GM18873 (cell line): ENCODE measurements at regions not wholly inside any gene's neighbourhood (a gene's known extent, or its start where the extent isn't known, plus 50 kb on each side); places are given as distances from the start of the nearest gene placed in this dataset.

Experiments
- ATAC-seq: cut with Tn5 transposase; IDR thresholded peaks from one replicate; pipeline ENCODE4 v1.9.1; 2021; ENCODE audit warnings: mild to moderate bottlenecking, moderate library complexity, moderate number of reproducible peaks; ENCODE audit not compliant: unreplicated experiment, low FRiP score

DNA sequence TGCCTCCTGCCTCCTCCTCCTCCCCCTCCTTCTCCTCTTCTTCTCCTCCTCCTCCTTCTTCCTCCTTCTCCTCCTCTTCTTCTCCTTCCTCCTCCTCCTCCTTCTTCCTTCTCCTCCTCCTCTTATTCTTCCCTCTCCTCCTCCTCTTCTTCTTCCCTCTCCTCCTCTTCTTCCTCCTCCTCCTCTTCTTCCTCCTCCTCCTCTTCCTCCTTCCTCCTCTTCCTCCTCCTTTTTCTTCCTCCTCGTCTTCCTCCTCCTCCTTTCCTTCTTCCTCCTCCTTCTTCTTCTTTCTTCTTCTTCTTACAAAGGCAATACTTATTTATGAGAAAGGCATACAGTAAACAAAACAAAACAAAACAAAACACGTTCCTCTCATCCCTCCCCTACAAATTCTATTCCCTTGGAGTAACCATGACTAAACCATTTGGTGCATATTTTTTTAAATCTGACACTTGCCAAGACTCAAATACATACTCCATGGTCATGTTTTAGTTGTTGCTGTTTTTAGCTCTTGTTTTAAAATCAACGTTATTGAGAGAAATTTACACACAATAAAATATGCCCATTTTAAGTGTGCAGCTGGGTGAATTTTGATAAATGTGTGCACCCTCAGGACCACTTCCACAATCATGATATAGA lies 135.6 kb downstream of the FOXD1 start:
- no peak for ATAC-seq

DNA sequence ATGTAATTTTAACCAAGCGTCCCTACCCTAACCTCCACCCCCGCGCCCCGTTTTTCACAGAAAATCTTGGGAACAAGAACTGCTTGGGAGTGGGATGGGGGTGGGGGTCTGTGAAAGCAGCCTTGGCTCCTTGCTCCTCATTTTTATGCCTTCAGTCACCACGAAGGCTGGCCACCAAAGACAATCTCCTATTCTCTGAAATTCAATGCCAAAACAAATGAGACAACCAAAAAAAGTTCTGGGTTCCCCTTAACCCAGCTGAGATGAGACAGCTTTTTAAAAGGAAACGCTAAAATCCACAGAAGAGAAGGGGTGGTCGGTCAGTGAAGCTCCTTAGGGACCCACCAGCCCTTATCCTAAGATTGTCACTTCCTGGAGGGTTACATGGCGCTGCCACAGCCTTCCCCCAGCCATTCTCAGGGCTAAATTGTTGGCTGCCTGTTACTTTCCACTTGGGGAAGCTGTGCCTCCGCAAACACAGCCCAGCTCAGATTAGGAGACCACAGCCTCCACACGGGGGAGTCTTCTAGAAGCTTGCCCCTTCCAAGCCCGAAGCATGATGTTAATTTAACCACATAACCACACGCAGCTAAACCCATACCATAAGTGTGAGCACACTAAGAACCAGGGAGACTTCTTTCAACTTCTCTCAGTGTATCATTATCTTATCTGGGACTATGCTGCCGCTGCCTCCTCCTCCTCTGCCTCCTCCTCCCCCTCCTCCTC lies 136.3 kb downstream of the FOXD1 start:
- no peak for ATAC-seq

DNA sequence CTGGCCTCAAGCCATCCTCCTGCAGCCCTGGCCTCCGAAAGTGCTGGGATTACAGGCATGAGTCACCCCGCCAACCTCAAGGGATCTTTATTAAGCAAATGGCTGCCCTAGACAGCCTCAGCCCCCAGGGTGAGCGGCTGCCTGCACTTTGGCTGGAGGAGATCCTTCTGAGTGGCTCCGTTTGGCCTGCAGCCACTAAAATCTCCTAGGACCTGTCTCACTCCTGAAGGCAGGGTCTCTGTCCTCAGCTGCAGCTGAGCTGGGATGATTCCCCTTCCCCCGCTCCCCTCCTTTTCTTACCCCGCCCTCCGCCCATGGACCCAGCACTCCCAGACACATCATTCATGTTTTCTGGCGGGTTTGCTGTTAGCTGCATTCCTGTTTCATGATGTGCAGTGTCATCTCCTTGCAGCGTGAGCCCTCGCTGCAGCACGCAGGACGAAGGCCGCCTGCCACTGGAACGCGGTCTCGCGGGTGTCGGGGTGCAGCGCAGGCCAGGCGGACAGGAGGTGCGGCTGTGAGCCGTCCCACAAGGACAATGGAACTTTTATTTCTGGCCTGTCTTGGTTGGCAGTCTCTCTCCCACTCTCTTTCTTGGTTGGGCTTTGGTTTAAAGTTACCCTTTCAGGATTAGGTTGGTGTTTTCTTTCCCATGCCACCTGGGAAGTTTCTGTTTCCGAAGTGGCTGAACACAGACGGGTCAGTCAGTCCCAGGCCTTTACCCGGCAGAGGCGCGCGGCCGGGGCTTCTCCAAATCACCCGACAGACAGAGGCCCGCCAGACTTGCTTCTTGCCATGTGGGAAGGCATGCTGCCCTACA lies 137.1 kb downstream of the FOXD1 start:
- no peak for ATAC-seq

DNA sequence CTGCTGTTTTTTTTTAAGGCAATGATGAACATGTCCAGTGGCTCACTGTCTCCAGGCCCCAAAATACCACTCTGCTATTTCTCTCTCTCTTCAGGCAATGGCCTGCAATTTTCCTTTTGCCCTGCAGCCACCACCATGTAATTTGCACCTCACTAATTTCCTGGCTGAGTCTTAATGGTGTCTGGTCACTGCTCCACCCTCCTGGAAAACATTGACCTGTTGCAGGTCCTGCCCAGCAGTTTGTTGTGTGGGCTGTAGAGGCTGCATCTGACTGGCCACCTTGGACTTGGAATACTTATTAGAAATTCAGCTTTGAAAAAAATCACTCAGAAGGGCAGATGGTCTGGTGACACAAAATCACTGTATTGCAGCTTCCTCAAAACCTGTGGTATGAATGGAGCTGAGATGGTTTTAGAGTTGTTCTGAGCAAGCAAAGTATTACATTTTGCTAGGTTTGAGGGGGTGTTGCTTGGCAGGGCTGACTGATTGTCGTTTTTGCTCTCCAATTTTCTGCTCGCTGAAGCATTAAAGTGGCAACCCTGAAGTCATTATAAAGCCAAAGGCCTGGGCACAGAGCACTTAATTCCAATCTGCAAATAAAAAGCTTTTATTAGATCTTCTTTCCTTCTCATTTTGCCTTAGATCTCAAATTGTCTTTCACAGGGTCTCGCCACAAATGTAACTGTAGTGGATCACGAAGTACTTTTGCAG lies 134.8 kb downstream of the TMEM174 start:
- no peak for ATAC-seq

DNA sequence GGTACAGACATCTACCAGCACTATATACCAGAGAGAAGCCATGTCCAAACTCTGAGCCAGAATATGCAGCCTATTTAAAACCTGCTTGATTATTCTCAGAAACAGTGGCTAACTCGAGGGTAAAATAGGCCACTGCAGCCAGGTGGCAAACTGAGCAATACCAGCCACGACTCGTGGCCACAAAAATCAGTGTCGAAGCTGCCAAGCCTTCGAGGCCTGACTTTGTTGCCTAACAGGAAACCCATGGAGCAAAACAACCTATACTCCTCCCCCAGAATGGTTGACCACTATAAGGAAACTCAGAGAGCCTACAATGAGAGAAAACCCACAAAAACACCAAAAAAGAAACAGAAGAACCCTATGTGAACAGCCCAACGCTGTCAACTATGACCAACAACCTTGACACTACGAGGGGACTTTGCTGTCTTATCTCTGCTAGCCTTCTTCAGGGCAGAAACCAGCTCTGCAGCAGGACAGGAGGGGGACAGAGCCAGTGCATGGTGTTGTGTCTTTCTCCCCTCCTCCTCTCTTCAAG lies 133.8 kb downstream of the TMEM174 start:
- no peak for ATAC-seq

GRCh38 chr5:73306078-73306719 lies 133.2 kb downstream of the TMEM174 start:
- no peak for ATAC-seq

DNA sequence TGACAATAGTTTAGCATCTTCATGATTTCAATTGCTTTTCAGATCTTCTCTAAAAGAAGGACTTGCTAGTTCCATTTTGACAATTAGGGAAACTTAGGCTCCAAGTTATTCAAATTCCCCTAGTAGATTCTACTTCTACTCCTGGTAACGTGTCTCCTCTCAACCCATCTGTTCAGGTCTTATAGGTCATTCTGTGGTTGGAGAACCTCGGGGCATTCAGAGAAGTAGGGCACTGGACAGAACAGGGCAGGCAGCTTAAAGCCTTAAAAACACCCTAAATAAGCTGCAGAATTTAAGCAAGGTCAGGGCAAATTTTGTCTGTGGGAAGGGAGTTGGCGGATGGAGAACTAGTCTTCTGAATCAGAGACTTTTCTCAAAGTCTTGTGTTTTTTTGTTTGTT lies 132.4 kb downstream of the TMEM174 start:
- no peak for ATAC-seq

GRCh38 chr5:73304381-73304780 lies 131.4 kb downstream of the TMEM174 start:
- ATAC-seq: no peak

DNA sequence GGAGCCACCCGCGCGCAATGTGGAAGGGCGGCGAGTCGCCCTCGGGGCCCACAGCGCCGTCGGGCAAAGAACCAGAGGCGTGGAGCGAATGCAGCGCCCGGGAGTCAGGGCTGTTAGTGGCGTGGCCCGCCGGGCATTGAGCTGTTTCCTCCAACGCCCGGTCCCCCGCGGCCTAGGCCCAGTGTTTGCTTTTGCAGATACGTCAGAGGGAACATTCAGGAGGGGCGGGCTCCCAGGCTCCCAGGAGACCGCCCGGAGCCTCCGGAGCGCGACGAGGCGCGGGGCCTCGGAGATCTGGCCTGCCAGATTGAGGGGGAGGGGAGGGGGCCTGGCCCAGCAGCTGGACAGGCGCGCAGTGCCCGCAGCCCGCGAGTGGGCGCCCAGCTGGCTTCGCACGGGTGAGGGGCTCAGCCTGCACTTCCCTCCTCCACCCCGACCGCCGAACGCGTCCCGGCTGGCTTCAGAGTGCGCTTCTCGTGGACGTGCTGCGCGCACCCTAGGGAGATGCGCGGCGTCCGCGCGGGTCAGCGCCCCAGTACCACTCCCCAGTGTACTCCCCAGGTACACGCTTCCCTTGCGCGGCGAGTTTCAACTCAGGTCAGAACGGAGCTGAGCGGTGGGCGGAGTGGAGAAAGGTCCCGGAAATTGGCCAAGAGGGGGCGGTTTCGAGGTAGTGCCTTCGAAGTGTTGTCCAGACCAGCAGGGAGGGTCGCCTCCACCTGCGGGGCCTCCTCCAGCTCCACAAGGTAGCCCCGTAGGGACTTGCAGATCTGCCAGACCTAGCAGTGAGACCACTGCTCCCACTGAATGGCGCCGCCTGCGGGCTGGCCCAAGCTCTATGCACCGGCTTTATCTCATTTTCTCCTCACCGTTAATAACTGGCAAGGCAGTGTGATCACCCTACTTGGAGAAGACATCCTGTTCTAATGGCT lies 130.4 kb downstream of the TMEM174 start:
- ATAC-seq: no peak

GRCh38 chr5:73302797-73303147 lies 129.8 kb downstream of the TMEM174 start:
- ATAC-seq: no peak

- ATAC-seq: no peak
Measured at GRCh38 chr5:73301208-73301901, 128.4 kb downstream of the TMEM174 start.

GRCh38 chr5:73300337-73301207 lies 127.6 kb downstream of the TMEM174 start:
- ATAC-seq: no peak

- ATAC-seq: no peak
Measured at GRCh38 chr5:73299665-73300336, 126.8 kb downstream of the TMEM174 start.

GRCh38 chr5:73298772-73299630 lies 126.0 kb downstream of the TMEM174 start:
- no peak for ATAC-seq

DNA sequence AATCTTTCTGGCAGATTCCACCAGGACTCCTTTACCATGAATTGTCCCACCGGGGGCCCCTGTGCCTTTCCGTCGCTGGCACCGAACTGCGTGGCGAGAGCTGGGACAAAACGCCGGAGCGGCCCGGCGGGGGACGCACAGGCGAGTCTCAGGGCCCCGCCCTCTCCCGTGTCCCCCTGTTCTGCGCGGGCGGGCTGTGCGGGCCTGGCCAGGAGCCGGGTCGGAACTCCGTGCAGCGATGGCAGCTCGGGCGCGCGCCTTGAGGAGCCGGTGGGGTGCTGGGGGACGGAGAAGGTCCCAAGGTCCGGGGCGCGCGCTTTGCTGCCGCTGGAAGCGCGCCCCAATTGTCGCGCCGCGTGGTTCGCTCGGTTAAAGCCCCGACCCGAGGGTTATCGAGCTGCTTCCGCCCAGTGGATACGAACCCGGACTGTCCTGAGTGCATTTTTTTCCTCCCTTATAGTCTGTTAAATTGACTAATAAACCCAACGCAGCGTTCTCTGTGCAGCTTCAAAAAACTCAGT lies 125.3 kb downstream of the TMEM174 start:
- no peak for ATAC-seq

DNA sequence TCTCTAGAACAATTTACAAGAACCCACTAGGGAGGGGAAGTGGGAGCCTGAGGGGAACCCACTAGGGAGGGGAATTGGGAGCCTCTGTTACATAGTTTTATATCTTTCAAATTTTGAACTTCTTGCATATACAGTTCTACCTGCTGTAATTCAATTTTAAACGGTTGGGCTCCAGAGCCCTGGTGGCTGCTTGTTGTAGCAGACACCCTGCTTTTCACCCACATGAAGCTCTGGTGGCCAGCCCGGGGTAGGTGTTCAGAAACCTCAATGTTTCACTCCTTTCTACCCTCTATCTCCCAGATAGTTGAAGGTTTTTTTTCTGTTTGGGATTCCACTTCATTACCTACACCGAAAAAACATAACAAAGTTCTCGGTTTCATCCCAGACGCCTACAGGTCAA lies 124.4 kb downstream of the TMEM174 start:
- ATAC-seq: no peak
